ENCODE measurements at regions not wholly inside any gene's neighbourhood (a gene's known extent, or its start where the extent isn't known, plus 50 kb on each side); places are given as distances from the start of the nearest gene placed in this dataset.

- 83 to 96% methylated on average over 3 of the region's 3 CpGs for WGBS, 2 donors
- TF ChIP-seq CTCF (IDR thresholded peaks at IDR 0.05) = no peak
- ATAC-seq (peak in 1 of 4 donors; percentile 38), FAIRE-seq (no peak), DNase-seq (no peak)
- no peaks in the 10 kb centered on the region for H3K36me3 ChIP-seq
- H3K27ac ChIP-seq = no peak overlapping the region
- H3K27me3 ChIP-seq = no peaks in the 10 kb centered on the region
- H3K9me3 ChIP-seq = no peaks in the 10 kb centered on the region
- H3K4me1 ChIP-seq = no peaks in the 10 kb centered on the region
- no peak overlapping the region for H3K4me3 ChIP-seq
- intact Hi-C loops (cut with DNase I) = no loop called here
Measured at GRCh38 chr5:54620141-54620933, 102.8 kb downstream of the SNX18 start.

- FAIRE-seq (no peak), DNase-seq (no peak), ATAC-seq (no peak)
- H3K36me3 ChIP-seq = no peaks in the 10 kb centered on the region
- TF ChIP-seq CTCF (IDR thresholded peaks at IDR 0.05) = no peak
- H3K4me3 ChIP-seq = no peak overlapping the region
- WGBS, 2 donors = 50% methylated on average over 2 of the region's 2 CpGs
- intact Hi-C loops (cut with DNase I) = no loop called here
- H3K27ac ChIP-seq = no peak overlapping the region
- H3K4me1 ChIP-seq = no peaks in the 10 kb centered on the region
- no peaks in the 10 kb centered on the region for H3K27me3 ChIP-seq
- no peaks in the 10 kb centered on the region for H3K9me3 ChIP-seq
Measured at GRCh38 chr5:54619731-54620130, 102.2 kb downstream of the SNX18 start.

DNA sequence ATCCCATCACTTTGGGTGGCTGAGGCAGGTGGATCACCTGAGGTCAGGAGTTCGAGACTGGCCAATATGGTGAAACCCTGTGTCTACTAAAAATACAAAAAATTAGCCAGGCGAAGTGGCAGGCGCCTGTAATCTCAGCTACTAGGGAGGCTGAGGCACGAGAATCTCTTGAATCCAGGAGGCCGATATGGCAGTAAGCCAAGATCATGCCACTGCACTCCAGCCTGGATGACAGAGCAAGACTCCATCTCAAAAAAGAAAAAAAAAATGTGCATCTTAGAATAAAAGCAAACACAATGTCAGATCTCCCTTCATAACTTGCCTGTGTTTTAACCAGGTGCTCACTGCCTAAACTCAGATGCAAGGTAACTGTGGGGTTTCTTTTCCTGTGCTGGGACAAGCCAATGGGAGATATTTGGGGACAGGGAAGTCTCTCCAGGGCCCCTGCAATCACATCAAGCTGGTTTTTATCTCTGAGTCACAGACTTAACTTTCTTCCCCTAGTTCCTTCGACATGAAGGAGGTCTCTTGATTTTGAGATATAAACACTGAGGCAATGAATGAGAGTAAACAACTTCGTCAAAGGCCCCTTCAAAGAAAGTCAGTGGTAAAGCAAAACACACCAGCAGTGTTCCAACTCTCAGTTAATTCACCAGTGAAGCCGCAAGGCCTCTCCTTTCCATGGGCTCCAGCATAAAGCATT is 99.1 kb downstream of the SNX18 start:
- 89% methylated on average over 8 of the region's 8 CpGs for WGBS, 2 donors
- TF ChIP-seq CTCF (IDR thresholded peaks at IDR 0.05) = no peak
- intact Hi-C loops (cut with DNase I) = no loop called here
- Histone ChIP-seq H3K27ac (no peak overlapping the region), H3K9me3 (no peaks in the 10 kb centered on the region), H3K4me3 (no peak overlapping the region), H3K4me1 (no peaks in the 10 kb centered on the region), H3K36me3 (no peaks in the 10 kb centered on the region), H3K27me3 (no peaks in the 10 kb centered on the region)
- DNase-seq = no peak
- no peak for ATAC-seq
- FAIRE-seq = no peak

DNA sequence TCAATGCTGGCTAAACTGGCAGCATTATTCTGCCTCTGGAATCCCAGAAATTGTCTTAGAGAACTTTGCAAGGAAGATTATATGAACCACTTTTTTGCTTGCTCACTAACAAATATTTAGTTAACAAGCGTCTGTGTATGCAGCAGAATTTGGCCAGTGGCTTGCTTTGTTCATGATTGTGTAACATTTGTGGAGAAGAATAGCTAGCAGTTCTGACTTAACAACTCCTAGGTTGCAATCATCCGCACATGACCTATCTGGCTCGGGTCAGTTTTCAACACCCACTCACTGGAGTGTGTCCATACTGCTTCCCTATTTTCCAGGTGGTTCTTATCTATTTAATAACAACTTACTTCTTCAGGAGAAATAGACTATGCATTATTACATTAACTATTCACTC is 98.5 kb downstream of the SNX18 start:
- no peak for FAIRE-seq
- Histone ChIP-seq H3K27ac (no peak overlapping the region), H3K36me3 (no peaks in the 10 kb centered on the region), H3K27me3 (no peaks in the 10 kb centered on the region), H3K4me3 (no peak overlapping the region), H3K4me1 (no peaks in the 10 kb centered on the region), H3K9me3 (no peaks in the 10 kb centered on the region)
- 24 to 29% methylated on average over 3 of the region's 3 CpGs for WGBS, 2 donors
- TF ChIP-seq CTCF (IDR thresholded peaks at IDR 0.05) = no peak
- intact Hi-C loops (cut with DNase I) = no loop called here
- ATAC-seq = peak in 3 of 4 donors; percentile 52 to 80 (median 72)
- peak in 1 of 6 donors; percentile 35 for DNase-seq

GRCh38 chr5:54615381-54615780 is 97.8 kb downstream of the SNX18 start:
- Histone ChIP-seq H3K4me1 (no peaks in the 10 kb centered on the region), H3K4me3 (no peak overlapping the region), H3K27ac (no peak overlapping the region), H3K27me3 (no peaks in the 10 kb centered on the region), H3K36me3 (no peaks in the 10 kb centered on the region), H3K9me3 (no peaks in the 10 kb centered on the region)
- no peak for FAIRE-seq
- intact Hi-C loops (cut with DNase I) = no loop called here
- DNase-seq = no peak
- no peak for ATAC-seq
- 91 to 100% methylated on average over 1 of the region's 1 CpG for WGBS, 2 donors
- TF ChIP-seq CTCF (IDR thresholded peaks at IDR 0.05) = no peak

Measured in pancreas (tissue), 10 donors.